BE2C (cell line): ENCODE measurements at regions not wholly inside any gene's neighbourhood (a gene's known extent, or its start where the extent isn't known, plus 50 kb on each side); places are given as distances from the start of the nearest gene placed in this dataset.
"Not testable (repeated sequence)": the region's sequence is repeated elsewhere in the genome, so short reads cannot be mapped to it uniquely, and the experiment has no call there.

Experiments used
- DNase-seq: peaks from one replicate; pipeline ENCODE4 v3.0.0-alpha.2; 2020
- H3K27me3 ChIP-seq: fragments of 250-450 bp; sonication (Bioruptor Pico); 2 replicates; pipeline ENCODE4 v1.5.1; 2020; ENCODE audit warnings: mild to moderate bottlenecking
- H3K36me3 ChIP-seq: fragments of 250-450 bp; sonication (Bioruptor Pico); 2 replicates; pipeline ENCODE4 v1.5.1; 2020; ENCODE audit warnings: mild to moderate bottlenecking
- H3K4me1 ChIP-seq: fragments of 250-450 bp; sonication (Bioruptor Pico); 2 replicates; pipeline ENCODE4 v1.5.1; 2020
- H3K4me3 ChIP-seq: 2 replicates; pipeline ENCODE4 v1.5.1; 2011; ENCODE audit warnings: low read depth, low read length
- H3K9me3 ChIP-seq: fragments of 250-450 bp; sonication (Bioruptor Pico); 2 replicates; pipeline ENCODE4 v1.5.1; 2020
- CTCF ChIP-seq: IDR thresholded peaks from 2 replicates; pipeline ENCODE4 v1.5.1; 2012; ENCODE audit warnings: mild to moderate bottlenecking, low read depth, low read length

- Histone ChIP-seq H3K4me3 (no peak overlapping the region), H3K36me3 (no peaks in the 10 kb centered on the region), H3K4me1 (no peaks in the 10 kb centered on the region), H3K27me3 (no peaks in the 10 kb centered on the region), H3K9me3 (no peaks in the 10 kb centered on the region; the same call in 1 of the 2 replicates)
- no peak for DNase-seq
- no peak for TF ChIP-seq CTCF
Observed at GRCh38 chr13:19074519-19074918, 107.1 kb downstream of the TUBA3C start.

DNA sequence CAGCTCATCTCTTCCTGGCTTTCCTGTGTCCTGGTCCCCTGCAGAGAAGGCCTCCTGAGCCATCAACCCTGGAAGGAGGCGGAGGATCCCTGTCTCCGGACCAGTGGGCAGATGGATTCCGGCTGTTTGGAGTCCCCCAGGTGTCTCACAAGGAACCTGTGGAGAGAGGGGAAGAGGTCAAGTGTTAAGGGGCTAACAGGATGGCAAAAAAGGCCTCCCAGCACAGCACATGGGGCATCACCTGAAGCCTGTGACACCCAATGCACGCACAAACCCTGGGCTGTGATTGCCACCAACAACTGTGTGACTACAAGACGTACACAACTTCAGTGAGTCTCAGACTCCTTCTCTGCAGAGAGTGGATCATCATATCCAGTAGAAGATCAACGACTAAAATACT lies 107.5 kb downstream of the TUBA3C start:
- not testable (repeated sequence) for DNase-seq, H3K27me3 ChIP-seq, H3K9me3 ChIP-seq, H3K4me1 ChIP-seq, H3K4me3 ChIP-seq, H3K36me3 ChIP-seq

GRCh38 chr13:19072956-19073706 lies 108.5 kb downstream of the TUBA3C start:
- not testable (repeated sequence) for H3K27me3 ChIP-seq, H3K36me3 ChIP-seq, DNase-seq, H3K9me3 ChIP-seq, H3K4me3 ChIP-seq, H3K4me1 ChIP-seq

DNA sequence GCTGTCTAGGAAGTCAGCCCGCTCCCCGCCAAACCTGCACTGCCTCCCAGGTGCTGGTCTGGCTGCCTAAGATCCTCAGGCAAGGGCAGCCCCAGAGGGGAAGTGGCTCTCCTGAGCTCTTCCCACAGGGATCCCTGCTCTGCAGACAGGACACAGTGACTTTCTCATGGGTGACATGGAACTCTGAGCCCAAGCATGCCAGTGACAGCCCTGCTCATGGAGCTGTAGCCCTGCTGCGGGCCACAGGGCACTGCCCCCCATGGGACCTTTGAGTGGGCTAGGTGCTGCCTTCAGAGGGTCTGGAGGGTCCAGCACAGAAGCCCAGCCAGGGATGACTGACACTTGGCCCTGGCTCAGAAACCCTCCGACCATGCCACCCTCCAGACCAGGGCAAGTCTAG lies 109.1 kb downstream of the TUBA3C start:
- no peaks in the 10 kb centered on the region; the same call in 1 of the 2 replicates for H3K9me3 ChIP-seq

GRCh38 chr13:19071161-19071936 lies 110.3 kb downstream of the TUBA3C start:
- TF ChIP-seq CTCF: no peak
- Histone ChIP-seq H3K9me3 (no peaks in the 10 kb centered on the region; the same call in 1 of the 2 replicates), H3K4me3 (no peak overlapping the region), H3K27me3 (no peaks in the 10 kb centered on the region), H3K4me1 (no peaks in the 10 kb centered on the region), H3K36me3 (no peaks in the 10 kb centered on the region)
- DNase-seq: no peak

More for the DNA sequence above, 109.1 kb downstream of the TUBA3C start:
- no peaks in the 10 kb centered on the region for H3K4me1 ChIP-seq
- H3K4me3 ChIP-seq: no peak overlapping the region
- DNase-seq: no peak
- H3K36me3 ChIP-seq: no peaks in the 10 kb centered on the region
- H3K27me3 ChIP-seq: no peaks in the 10 kb centered on the region
- TF ChIP-seq CTCF: no peak

GRCh38 chr13:19070398-19070735 lies 111.3 kb downstream of the TUBA3C start:
- no peak for TF ChIP-seq CTCF
- no peaks in the 10 kb centered on the region; the same call in 1 of the 2 replicates for H3K9me3 ChIP-seq
- H3K4me3 ChIP-seq: no peak overlapping the region
- no peak for DNase-seq
- no peaks in the 10 kb centered on the region for H3K27me3 ChIP-seq
- H3K4me1 ChIP-seq: no peaks in the 10 kb centered on the region
- no peaks in the 10 kb centered on the region for H3K36me3 ChIP-seq
